GM12878 (cell line): ENCODE measurements at regions not wholly inside any gene's neighbourhood (a gene's known extent, or its start where the extent isn't known, plus 50 kb on each side); places are given as distances from the start of the nearest gene placed in this dataset.

Source experiments
- ATAC-seq: fragments of 200-7000 bp; cut with Tn5 transposase; 3 replicates; pipeline ENCODE4 v1.9.1; 2020; ENCODE audit warnings: mild to moderate bottlenecking, moderate library complexity
- BruUV-seq: library from RNA; stranded (reverse); fragments of 400-500 nt; replicated peaks from 2 replicates; lab custom pipeline; 2021; lab: Mats Ljungman, UMichigan
- CTCF ChIA-PET: fragments of 300-600 bp; sonication (Branson Sonifier 250); formaldehyde crosslinking; extraction: SDS; loops from one replicate; lab custom pipeline; 2021; ENCODE audit warnings: inconsistent platforms; lab: Yijun Ruan, JAX
- POLR2A ChIA-PET: fragments of 350-600 bp; formaldehyde crosslinking; extraction: SDS; loops from one replicate; lab custom pipeline; 2021; ENCODE audit warnings: inconsistent platforms; lab: Charles Lee
- RAD21 ChIA-PET: fragments of 300-600 bp; sonication (Branson Sonifier 250); formaldehyde crosslinking; loops from one replicate; lab custom pipeline; 2023; ENCODE audit warnings: antibody characterized with exemption; ENCODE audit not compliant: unreplicated experiment; lab: Charles Lee
- SMC1A ChIA-PET: fragments of 300-600 bp; sonication (Branson Sonifier 250); formaldehyde crosslinking; loops from one replicate; lab custom pipeline; 2023; ENCODE audit not compliant: unreplicated experiment, uncharacterized antibody; lab: Charles Lee
- DNase-seq: peaks from one replicate; pipeline ENCODE4 v3.0.0-alpha.2; 2011; ENCODE audit warnings: low read depth, low spot score
- FAIRE-seq: peaks from 3 replicates; lab custom pipeline; 2011; peaks lifted over from hg19 to GRCh38; lab: Jason Lieb, UNC
- H2AFZ ChIP-seq: 2 replicates; pipeline ENCODE4 v1.6.0; 2011; ENCODE audit warnings: low read depth, low read length, control low read depth; ENCODE audit not compliant: control insufficient read depth
- H3K27ac ChIP-seq: 2 replicates; pipeline ENCODE4 v1.5.1; 2011; ENCODE audit warnings: control low read depth; ENCODE audit not compliant: control insufficient read depth, insufficient read depth
- H3K27me3 ChIP-seq, 2 experiments: replicated peaks in 1 of 2; 2 replicates each; pipeline versions ENCODE4 v1.6.0 to v1.6.1; 2011; ENCODE audit warnings: low read length in 1 of 2; ENCODE audit not compliant: control insufficient read depth in 2 of 2, insufficient read depth in 2 of 2
- H3K36me3 ChIP-seq, 2 experiments: 2 replicates each; pipeline ENCODE4 v1.5.1; 2011; ENCODE audit warnings: low read length in 1 of 2; ENCODE audit not compliant: control insufficient read depth in 2 of 2, insufficient read depth in 2 of 2
- H3K4me1 ChIP-seq: 2 replicates; pipeline ENCODE4 v1.6.1; 2011; ENCODE audit warnings: mild to moderate bottlenecking, low read length, moderate library complexity, mixed read lengths; ENCODE audit not compliant: control insufficient read depth, insufficient read depth
- H3K4me2 ChIP-seq: 2 replicates; pipeline ENCODE4 v1.6.0; 2011; ENCODE audit warnings: control low read depth; ENCODE audit not compliant: control insufficient read depth, insufficient read depth
- H3K4me3 ChIP-seq: fragments of 200-600 bp; sonication (generic); 2 replicates; pipeline ENCODE4 v1.5.1; 2016
- H3K79me2 ChIP-seq: 2 replicates; pipeline ENCODE4 v1.6.0; 2011; ENCODE audit warnings: low read length; ENCODE audit not compliant: control insufficient read depth, insufficient read depth
- H3K9ac ChIP-seq: 2 replicates; pipeline ENCODE4 v1.8.0; 2011; ENCODE audit warnings: low read length, control low read depth, mixed read lengths; ENCODE audit not compliant: control insufficient read depth, insufficient read depth
- H3K9me3 ChIP-seq: replicated peaks from 3 replicates; pipeline ENCODE4 v1.5.1; 2011; ENCODE audit warnings: mild to moderate bottlenecking, low read length; ENCODE audit not compliant: control insufficient read depth, insufficient read depth
- H4K20me1 ChIP-seq: 2 replicates; pipeline ENCODE4 v1.6.0; 2011; ENCODE audit not compliant: control insufficient read depth, insufficient read depth
- ATF7 ChIP-seq: fragments of 450-650 bp; IDR thresholded peaks from 2 replicates; pipeline ENCODE4 v1.6.1; 2016; ENCODE audit warnings: low read depth, mild to moderate bottlenecking
- BCL11A ChIP-seq: IDR thresholded peaks from 2 replicates; pipeline ENCODE4 v1.6.1; 2011; ENCODE audit warnings: low read depth, low read length
- CBX5 ChIP-seq: sonication (generic); IDR thresholded peaks from 2 replicates; pipeline ENCODE4 v1.6.1; 2016; ENCODE audit warnings: low read depth, moderate library complexity, mild to moderate bottlenecking, inconsistent platforms
- CEBPB ChIP-seq, 2 experiments: fragments of 150-350 bp in 1 of 2; IDR thresholded peaks; 2 replicates each; pipeline ENCODE4 v1.6.1; 2012 to 2014; ENCODE audit warnings: low read depth in 2 of 2, low read length in 2 of 2, borderline replicate concordance in 1 of 2, inconsistent platforms in 1 of 2
- CHD2 ChIP-seq: IDR thresholded peaks from 2 replicates; pipeline ENCODE4 v1.6.1; 2011; ENCODE audit warnings: low read depth, low read length, improper control_type of control experiment, borderline replicate concordance
- CHD4 ChIP-seq: fragments of 200-600 bp; sonication (generic); IDR thresholded peaks from 2 replicates; pipeline ENCODE4 v1.6.1; 2016; ENCODE audit warnings: mild to moderate bottlenecking
- CREM ChIP-seq: IDR thresholded peaks from 2 replicates; pipeline ENCODE4 v1.6.1; 2014; ENCODE audit warnings: antibody characterized with exemption, low read depth
- E2F4 ChIP-seq: IDR thresholded peaks from 2 replicates; pipeline ENCODE4 v1.6.1; 2012; ENCODE audit warnings: low read depth, low read length, improper control_type of control experiment
- ESRRA ChIP-seq: IDR thresholded peaks from 2 replicates; pipeline ENCODE4 v1.6.1; 2012; ENCODE audit warnings: mild to moderate bottlenecking, low read length, improper control_type of control experiment
- HDAC2 ChIP-seq: fragments of 200-600 bp; sonication (generic); IDR thresholded peaks from 2 replicates; pipeline ENCODE4 v1.6.1; 2017
- HDAC6 ChIP-seq: fragments of 200-600 bp; sonication (generic); IDR thresholded peaks from one replicate; pipeline ENCODE4 v1.8.0; 2017; ENCODE audit warnings: antibody characterized with exemption; ENCODE audit not compliant: unreplicated experiment
- IKZF1 ChIP-seq: fragments of 450-650 bp; conservative IDR thresholded peaks from 2 replicates; pipeline ENCODE4 v1.6.1; 2017; ENCODE audit warnings: antibody characterized with exemption, mild to moderate bottlenecking
- MLLT1 ChIP-seq: fragments of 450-650 bp; IDR thresholded peaks from 2 replicates; pipeline ENCODE4 v1.6.1; 2016; ENCODE audit warnings: mild to moderate bottlenecking
- MXI1 ChIP-seq: fragments of 150-350 bp; IDR thresholded peaks from 2 replicates; pipeline ENCODE4 v1.6.1; 2011; ENCODE audit warnings: low read depth, mild to moderate bottlenecking, inconsistent platforms, low read length, improper control_type of control experiment
- MYC ChIP-seq: IDR thresholded peaks from 2 replicates; pipeline ENCODE4 v1.6.1; 2011; ENCODE audit warnings: mild to moderate bottlenecking, low read length, moderate library complexity, inconsistent platforms; ENCODE audit not compliant: insufficient read depth, insufficient replicate concordance, insufficient read length, severe bottlenecking
- NBN ChIP-seq: fragments of 450-650 bp; IDR thresholded peaks from 2 replicates; pipeline ENCODE4 v1.6.1; 2016
- PAX5 ChIP-seq: IDR thresholded peaks from 2 replicates; pipeline ENCODE4 v1.6.1; 2011; ENCODE audit warnings: low read depth, low read length, borderline replicate concordance
- PAX8 ChIP-seq: fragments of 450-650 bp; IDR thresholded peaks from 2 replicates; pipeline ENCODE4 v1.6.1; 2017; ENCODE audit warnings: mild to moderate bottlenecking, moderate library complexity
- PKNOX1 ChIP-seq: fragments of 450-650 bp; IDR thresholded peaks from 2 replicates; pipeline ENCODE4 v1.6.1; 2016; ENCODE audit warnings: mild to moderate bottlenecking
- SREBF1 ChIP-seq: IDR thresholded peaks from 2 replicates; pipeline ENCODE4 v1.6.1; 2012; ENCODE audit warnings: mild to moderate bottlenecking, low read length
- TAF1 ChIP-seq: IDR thresholded peaks from 2 replicates; pipeline ENCODE4 v1.6.1; 2011; ENCODE audit warnings: mild to moderate bottlenecking, low read depth, low read length, borderline replicate concordance
- TARDBP ChIP-seq: IDR thresholded peaks from 2 replicates; pipeline ENCODE4 v1.6.1; 2016; ENCODE audit warnings: borderline replicate concordance
- TCF7 ChIP-seq: IDR thresholded peaks from 2 replicates; pipeline ENCODE4 v1.6.1; 2014; ENCODE audit warnings: antibody characterized with exemption, borderline replicate concordance
- ZNF622 ChIP-seq: fragments of 450-650 bp; IDR thresholded peaks from 2 replicates; pipeline ENCODE4 v1.6.1; 2017; ENCODE audit warnings: mild to moderate bottlenecking, inconsistent platforms
- WGBS: methylation state at CpG from one replicate; pipeline ENCODE4 v1.1.6; 2016; ENCODE audit warnings: low lambda C conversion rate; ENCODE audit not compliant: insufficient replicate concordance, insufficient coverage; ENCODE audit errors: missing lambda C conversion rate; 5-methylcytosine and 5-hydroxymethylcytosine counted together
- in situ Hi-C: fragments of 300-500 bp; cut with MboI; formaldehyde crosslinking; loops from 9 replicates; pipeline ENCODE4 v1.14.3; 2018; ENCODE audit warnings: mixed read lengths
- intact Hi-C: fragments of 100-400 bp; cut with micrococcal nuclease; formaldehyde crosslinking; loops from one replicate; pipeline ENCODE4 v1.14.2; 2022; ENCODE audit not compliant: unreplicated experiment

- Histone ChIP-seq H3K27ac (peak overlapping the region; percentile 91), H2AFZ (peak overlapping the region; percentile 33; the same call in 1 of the 2 replicates), H3K4me1 (peaks cover 21% of the 10 kb centered on the region), H3K4me3 (peak overlapping the region; percentile 2; the same call in 1 of the 2 replicates), H3K4me2 (peak overlapping the region; percentile 70), H3K9ac (peak overlapping the region; percentile 40; the same call in 1 of the 2 replicates), H3K9me3 (no peaks in the 10 kb centered on the region; the same call in 2 of the 3 replicates), H3K36me3 (no peaks in the 10 kb centered on the region), H4K20me1 (no peaks in the 10 kb centered on the region), H3K27me3 (no peaks in the 10 kb centered on the region), H3K79me2 (no peaks in the 10 kb centered on the region)
- in situ Hi-C loops, result no loop called here
- peak; percentile 90 for FAIRE-seq
- peak; percentile 90 for ATAC-seq
- intact Hi-C loops, result no loop called here
- POLR2A ChIA-PET, result no interaction called here
- CTCF ChIA-PET, result interaction anchor here (1.0 to 1.4 kb wide), 2 partner anchors 88 to 649 kb away, joined by 3 to 4 read pairs; no protein-coding TSS in a partner anchor
- no TSS peak for BruUV-seq
- RAD21 ChIA-PET, result no interaction called here
- DNase-seq, result peak; percentile 65
- WGBS, result 3% methylated on average over 8 of the region's 8 CpGs
- SMC1A ChIA-PET, result interaction anchor here (1.0 kb wide), 1 partner anchor 12 kb away, joined by 3 read pairs; no protein-coding TSS in a partner anchor
- TF ChIP-seq SREBF1, result no peak
- no peak for TF ChIP-seq MXI1
- no peak for TF ChIP-seq MYC
- no peak for TF ChIP-seq CHD4
- no peak for TF ChIP-seq HDAC6
- peak; percentile 73 for TF ChIP-seq IKZF1
- peak; percentile 79 for TF ChIP-seq TCF7
- peak in 1 of 2 experiments; percentile 81; a peak in 2 of 4 replicates for TF ChIP-seq CEBPB (IDR thresholded peaks at IDR 0.05; ENCODE audit: borderline replicate concordance in 1 of 2, low read depth in 2 of 2, low read length in 2 of 2)
- peak; percentile 88; the same call in 1 of the 2 replicates for TF ChIP-seq PAX5
- TF ChIP-seq CHD2, result no peak
- no peak for TF ChIP-seq HDAC2
- TF ChIP-seq BCL11A, result peak; percentile 92
- TF ChIP-seq TAF1, result no peak
- TF ChIP-seq ZNF622, result no peak
- TF ChIP-seq ATF7, result no peak
- no peak for TF ChIP-seq TARDBP
- TF ChIP-seq ESRRA, result no peak
- no peak for TF ChIP-seq E2F4
- TF ChIP-seq PAX8, result no peak
- TF ChIP-seq MLLT1, result no peak
- peak; percentile 65; the same call in 1 of the 2 replicates for TF ChIP-seq CREM
- TF ChIP-seq CBX5, result peak; percentile 89; the same call in 1 of the 2 replicates
- TF ChIP-seq PKNOX1, result 0 out of 2 replicates have a peak, but pooled peaks have one; percentile 8
- TF ChIP-seq NBN, result no peak
Observed at GRCh38 chr2:75800456-75800855, 89.7 kb upstream of the GCFC2 start.
